Upper lobe of left lung (tissue), 4 donors: ENCODE measurements at regions not wholly inside any gene's neighbourhood (a gene's known extent, or its start where the extent isn't known, plus 50 kb on each side); places are given as distances from the start of the nearest gene placed in this dataset.

Source experiments
- POLR2AphosphoS5 ChIP-seq, 2 donors: sonication (generic); formaldehyde crosslinking; IDR thresholded peaks; one replicate each; pipeline ENCODE4 v1.5.1; 2017; ENCODE audit warnings: antibody characterized with exemption in 2 of 2
- TF ChIP-seq, protein P1 (sequence below), 6 experiments: fragments of 450-650 bp in 4 of 6; fragments of 200-600 bp in 2 of 6; sonication (generic) in 2 of 6; IDR thresholded peaks; one replicate each; pipeline ENCODE4 v1.5.1; 2016 to 2019; ENCODE audit warnings: antibody characterized with exemption in 6 of 6

DNA sequence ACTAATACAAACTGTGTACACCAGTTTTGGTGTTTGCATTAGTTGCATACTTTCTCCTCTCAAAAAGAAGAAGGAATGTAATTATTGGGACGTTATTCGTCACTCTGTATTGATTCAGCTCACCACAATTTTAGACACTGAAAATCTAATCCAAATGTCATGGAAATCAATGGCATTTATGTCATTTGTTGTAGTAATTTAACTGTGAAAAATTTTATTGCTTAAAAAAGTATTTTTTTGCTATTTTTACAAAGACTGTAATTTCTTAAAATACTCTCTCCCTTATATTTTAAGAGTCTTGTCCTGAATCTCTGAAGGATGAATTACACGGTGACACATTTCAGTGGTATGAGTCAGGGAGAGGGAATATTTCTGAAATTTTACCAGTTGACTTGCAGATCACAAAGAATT, 2117.6 kb downstream of the PCDH9 start:
- TF ChIP-seq, protein P1, sequence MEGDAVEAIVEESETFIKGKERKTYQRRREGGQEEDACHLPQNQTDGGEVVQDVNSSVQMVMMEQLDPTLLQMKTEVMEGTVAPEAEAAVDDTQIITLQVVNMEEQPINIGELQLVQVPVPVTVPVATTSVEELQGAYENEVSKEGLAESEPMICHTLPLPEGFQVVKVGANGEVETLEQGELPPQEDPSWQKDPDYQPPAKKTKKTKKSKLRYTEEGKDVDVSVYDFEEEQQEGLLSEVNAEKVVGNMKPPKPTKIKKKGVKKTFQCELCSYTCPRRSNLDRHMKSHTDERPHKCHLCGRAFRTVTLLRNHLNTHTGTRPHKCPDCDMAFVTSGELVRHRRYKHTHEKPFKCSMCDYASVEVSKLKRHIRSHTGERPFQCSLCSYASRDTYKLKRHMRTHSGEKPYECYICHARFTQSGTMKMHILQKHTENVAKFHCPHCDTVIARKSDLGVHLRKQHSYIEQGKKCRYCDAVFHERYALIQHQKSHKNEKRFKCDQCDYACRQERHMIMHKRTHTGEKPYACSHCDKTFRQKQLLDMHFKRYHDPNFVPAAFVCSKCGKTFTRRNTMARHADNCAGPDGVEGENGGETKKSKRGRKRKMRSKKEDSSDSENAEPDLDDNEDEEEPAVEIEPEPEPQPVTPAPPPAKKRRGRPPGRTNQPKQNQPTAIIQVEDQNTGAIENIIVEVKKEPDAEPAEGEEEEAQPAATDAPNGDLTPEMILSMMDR (IDR thresholded peaks at IDR 0.05), result no peak
- no peak for TF ChIP-seq POLR2AphosphoS5 (IDR thresholded peaks at IDR 0.05)
